DMS53 (cell line): ENCODE measurements at regions not wholly inside any gene's neighbourhood (a gene's known extent, or its start where the extent isn't known, plus 50 kb on each side); places are given as distances from the start of the nearest gene placed in this dataset.
A peak's percentile ranks its signal among the peaks of the same experiment; 100 is the strongest.
"Not testable (repeated sequence)": the region's sequence is repeated elsewhere in the genome, so short reads cannot be mapped to it uniquely, and the experiment has no call there.

Source experiments
- DNase-seq: peaks from one replicate; lab custom pipeline; 2025; lab: John Stamatoyannopoulos, UW

DNA sequence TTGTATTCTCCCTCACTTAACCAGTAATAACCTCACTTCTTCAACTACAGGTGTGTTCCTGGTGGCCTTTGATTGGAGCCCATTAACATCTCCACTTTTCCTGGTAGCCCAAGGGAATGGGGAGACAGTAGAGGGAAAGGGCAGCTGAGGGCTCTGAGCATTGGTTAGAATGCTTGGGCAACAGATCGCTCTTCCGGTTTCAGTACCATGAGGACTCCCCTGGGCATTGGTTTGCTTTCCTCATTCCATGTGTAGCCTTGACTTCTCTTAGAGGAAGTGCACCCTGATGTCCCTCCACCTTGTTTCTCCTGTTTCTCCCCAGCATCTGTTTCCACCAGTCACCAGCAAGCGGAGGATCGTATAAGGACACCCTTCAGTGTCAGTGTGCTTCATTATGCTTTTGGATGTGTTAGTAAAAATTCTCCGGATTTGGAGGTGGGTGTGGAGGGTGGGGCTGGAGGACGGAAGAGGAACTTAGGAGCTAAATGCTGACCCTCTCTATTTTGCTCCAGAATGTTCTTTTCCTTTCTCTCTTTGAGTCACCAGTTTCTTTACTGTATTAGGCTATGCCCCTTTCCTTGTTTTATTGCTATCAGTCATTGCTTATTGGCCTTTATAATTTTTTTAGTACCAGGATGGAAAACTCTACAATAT is 50.6 kb upstream of the ZNG1B start:
- DNase-seq = not testable (repeated sequence)

DNA sequence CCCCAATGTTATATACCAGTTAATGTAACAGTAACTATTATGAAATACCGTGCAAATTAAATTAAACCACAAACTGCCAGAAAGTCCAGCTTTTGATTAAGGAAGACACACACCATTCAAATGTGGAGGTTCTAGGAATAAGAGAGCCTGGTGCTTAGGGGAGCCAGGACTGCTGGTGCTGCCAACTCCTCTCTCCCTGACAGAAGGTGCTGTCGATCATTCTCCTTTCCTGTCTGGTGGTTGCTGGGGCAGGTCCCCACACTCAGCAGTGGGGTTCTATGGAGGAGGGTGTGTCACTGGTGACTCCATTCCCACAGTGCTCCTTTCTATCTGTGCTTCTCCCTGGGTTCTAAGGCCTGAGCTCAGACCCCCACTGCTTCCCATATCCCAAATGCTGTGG is 57.9 kb upstream of the ZNG1B start:
- not testable (repeated sequence) for DNase-seq

DNA sequence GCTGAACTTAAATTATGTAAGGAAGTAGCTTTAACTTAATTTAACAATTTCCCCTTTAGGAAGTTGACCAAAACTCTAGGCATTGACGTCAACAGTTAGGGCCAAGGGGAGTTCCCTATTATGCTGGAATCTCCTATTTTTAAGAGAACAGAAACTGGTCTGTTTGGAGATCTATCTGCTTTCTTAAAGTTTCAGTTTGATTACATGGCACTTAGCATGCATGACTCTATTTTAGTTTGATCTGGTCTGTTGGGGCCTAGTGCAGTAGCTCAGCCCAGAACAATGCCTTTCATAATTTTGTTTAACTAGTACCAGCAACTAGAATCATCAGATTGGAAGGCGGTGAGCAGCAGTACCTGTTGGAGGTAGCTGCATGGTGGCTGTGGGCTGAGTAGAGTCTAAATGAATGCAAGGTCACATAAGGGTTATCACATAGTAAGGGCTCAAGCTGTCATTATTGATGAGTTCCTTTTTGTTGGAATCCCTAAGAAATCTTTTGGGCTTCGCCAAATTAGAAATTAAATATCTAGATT is 60.5 kb upstream of the ZNG1B start:
- no peak for DNase-seq

DNA sequence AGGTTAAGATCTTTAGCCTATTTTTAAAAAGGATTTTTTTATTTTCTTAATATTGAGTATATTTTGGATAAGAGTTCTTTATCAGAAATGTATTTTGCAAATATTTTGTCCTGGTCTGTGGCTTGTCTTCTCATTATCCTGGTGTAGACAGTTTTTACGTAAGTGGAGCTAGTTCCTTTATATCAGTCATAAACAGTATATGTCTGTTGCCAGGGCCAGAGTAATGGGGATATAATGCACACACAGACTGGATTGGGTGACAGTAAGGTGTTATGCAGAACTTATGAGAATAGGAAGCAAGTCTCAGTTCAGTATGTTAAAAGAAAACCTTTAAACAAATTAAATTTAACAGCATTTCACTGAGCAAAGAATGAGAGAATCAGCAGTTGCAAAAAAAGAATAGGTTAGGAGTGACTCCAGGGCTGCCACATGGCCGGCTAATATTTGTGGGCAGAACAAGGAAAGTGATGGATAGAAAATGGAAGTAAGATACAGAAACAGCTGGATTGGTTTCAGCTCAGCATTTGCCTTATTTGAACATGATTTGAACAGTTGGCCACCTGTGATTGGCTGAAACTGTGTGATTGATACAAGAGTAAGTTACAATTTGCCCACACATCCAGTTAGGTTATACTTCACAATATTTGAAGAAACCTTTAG is 61.1 kb upstream of the ZNG1B start:
- DNase-seq = no peak

DNA sequence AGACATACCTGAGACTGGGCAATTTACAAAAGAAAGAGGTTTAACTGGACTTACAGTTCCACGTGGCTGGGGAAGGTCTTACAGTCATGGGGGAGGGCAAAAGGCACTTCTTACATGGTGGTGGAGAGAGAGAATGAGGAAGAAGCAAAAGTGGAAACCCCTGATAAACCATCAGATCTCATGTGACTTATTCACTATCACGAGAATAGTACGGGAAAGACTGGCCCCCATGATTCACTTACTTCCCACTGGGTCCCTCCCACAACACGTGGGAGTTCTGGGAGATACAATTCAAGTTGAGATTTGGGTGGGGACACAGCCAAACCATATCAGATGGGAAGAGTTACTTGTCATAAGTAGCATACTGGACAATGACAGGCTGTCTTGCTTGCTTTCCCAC is 62.6 kb upstream of the ZNG1B start:
- DNase-seq = not testable (repeated sequence)

DNA sequence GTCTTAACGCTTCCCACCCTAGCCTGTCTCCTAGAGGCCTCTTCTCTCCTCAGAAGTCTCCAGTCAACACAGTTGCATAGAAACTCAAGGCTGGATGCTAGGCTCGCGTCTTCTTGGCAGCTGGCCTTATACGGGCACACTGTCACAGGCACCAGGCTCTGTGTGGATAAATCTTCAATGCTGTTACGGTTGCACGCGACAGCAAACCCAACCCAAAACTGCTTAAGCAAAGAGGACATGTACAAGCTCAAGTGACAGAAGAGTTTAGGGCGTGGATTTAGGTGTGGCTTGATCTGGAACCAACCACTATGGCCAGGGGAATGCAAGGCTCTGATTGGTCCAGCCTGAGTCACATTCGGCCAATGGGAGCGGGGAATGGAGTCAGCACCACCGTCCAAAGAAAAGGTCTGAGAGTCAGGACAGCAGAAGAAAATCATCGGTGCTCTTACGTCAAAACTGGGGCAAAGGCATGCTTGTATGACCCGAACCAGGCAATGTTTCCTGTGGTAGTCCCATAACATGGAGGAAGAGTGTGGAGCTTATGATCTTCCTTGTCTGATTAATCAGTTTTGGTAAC is 65.1 kb upstream of the ZNG1B start:
- DNase-seq = not testable (repeated sequence)

DNA sequence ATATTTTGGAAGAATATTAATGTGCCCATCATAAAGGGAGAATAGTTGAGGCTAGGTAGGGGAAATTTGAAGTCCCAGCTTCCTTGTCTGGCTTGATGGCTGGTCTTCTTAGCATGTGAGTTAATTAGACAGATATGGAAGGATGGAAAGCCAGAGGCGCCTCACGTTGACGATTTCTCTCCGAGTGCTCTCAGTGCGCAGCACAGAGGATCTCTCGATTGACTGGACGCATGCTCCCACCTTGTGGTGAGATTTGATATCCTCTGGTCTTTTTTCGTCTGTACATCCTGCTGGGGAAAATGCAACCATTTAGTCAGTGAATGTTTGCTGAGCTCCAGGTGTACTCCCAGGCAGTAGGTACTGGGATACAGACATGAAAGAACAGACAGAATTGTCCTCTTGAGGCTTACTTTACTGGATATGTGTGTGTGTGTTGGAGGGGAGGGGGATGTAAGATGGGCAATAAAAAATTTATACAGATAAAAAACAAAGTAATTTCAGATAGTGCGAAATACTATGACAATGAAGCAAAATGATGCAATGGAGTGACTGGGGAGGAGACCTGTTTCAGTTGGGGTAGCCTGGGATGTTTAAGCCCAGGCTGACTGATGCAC is 66.9 kb upstream of the ZNG1B start:
- DNase-seq = no peak

DNA sequence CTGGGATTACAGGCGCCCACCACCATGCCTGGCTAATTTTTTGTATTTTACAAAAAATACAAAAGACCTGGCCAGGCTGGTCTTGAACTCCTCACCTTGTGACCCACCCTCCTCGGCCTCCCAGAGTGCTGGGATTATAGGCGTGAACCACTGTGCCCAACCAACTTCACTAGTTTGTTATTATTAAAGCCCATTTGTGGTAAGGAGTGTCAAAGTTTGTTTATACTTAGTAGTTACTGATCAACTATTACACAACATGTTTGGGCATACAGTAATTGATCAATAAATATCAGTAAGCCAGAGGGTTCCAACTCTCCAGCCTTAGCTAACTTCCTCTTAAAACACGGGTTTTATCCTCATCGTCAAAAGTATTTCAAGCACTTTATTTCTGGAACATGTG is 67.5 kb upstream of the ZNG1B start:
- no peak for DNase-seq

DNA sequence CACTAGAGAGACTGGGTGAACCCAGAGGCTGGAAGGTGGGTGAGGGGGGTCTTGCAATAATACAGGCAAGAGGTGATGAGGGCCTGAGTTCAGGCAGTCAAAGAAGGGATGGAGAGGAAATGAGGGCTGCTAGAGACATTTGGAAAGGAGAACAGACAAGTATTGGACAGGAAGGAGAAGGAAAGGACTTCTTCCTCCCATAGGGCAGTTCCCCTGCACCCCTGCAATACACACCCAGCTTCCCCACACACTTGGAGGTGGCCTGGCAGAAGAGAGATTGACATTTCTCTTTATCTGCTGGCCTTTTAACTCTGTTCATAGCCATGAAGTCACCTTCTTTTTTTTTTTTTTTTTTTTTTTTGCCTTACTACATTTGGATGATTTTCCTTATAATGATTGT is 68.9 kb upstream of the ZNG1B start:
- not testable (repeated sequence) for DNase-seq

DNA sequence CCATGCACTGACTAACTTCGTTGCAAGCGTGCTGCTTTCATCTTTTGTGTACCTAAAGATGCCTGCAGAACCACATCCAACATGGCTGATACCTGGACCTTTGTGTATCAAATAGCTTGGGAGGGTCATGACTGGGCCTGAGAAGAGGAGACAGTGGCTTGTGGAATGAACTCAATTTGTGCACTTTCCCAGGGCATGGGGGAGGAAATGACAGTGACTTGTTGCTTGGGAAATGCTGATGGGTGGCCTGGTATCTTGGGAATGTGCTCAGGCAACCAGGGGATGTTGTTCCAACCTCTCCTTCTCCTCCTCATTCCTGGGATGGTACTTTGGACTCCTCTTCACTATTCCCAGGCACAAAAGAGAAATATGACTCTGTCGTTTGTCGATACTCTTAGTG is 70.7 kb upstream of the ZNG1B start:
- DNase-seq = not testable (repeated sequence)

DNA sequence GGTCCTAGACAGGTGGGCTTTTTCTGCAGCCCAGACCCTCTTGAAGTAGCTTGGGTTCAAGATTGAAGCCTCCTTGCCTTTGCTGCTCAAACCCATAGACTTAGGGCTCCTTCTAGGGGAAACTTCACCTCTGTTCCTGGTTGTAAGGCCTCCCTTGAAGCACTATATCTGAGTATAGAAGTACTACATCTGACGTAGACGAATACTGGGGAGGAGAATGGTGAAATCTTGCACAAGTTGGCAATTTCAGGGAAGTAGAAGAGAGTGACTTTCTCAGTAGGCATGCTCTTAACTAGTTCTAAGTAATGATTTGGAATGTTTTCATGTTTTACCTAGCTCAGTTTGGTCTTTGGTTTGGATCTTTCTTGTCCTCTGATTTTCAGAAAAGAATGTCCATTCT is 71.7 kb upstream of the ZNG1B start:
- DNase-seq = not testable (repeated sequence)

DNA sequence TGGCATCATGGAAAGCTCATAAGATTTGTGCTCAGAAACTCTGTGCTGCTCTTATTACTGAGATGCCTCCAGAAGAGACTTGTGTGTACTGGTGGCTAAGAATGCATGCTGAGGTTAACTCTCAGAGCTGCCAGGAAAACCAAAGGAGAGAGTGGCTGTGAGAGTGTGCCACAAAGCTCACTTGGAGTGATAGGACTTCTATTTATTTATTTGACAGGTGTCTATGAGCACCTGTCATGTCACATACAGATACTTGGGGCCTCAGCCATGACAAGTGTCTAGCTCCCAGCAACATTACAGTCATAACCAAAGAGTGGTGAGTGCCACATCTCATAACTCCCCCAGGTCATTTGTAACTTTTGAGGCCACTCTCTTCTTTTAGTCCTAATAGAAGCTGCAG is 72.2 kb upstream of the ZNG1B start:
- DNase-seq = peak; percentile 76

DNA sequence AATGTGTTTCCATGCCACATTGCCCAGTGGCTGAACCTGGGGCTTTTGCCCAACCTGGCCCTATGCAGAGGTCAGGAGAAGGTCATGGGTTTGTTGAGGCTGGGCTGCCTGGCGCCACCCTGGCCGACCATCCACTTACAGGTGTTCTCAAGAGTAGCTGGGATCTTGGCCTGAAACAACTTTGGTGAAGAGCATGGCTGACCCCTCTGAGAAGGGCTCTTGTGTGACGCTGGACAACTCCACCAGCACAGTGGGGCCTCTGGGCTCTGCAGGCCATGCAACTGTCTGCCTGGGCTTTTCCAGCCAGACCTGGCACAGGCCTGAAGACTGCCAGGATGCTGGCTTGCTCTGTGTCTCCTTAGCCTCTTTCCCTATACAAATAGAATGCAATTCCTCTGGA is 76.4 kb upstream of the ZNG1B start:
- no peak for DNase-seq

DNA sequence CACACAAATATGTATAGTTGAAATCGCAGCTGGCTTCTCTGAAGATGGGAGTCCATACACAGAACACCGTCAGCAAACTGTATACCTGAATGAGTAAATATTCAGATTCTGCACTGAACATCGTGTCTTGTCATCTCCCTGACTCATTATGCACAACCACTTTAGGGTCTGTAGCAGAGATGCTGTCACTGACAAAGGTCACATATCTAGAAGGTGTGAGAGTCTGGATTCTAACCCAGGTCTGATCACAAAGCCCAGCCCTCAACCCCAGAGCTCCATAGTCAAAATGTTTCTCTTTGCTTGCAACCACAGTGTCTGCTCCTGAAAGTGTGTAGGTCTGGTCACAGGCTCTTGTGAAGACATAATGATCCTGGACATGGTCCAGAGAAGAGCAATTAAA is 78.3 kb upstream of the PAX8 start:
- DNase-seq = no peak

DNA sequence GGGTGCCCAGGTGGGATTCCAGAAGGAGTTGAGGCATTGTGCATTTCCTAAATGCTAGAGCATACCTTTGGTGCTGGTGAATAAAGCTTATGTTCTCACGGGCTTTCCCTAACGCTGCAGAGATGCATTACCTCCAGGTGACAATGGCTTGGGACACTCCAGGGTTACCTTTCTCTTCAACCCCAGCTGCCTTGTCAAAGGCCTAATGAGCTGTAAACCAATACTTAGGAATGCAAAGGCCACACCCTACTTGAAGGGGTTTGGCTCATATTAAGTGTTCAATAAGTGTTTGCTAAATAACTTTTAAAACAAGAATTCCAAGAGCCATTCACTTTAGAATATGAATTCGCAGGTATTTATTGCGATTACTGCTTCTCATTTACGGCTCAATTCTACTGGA is 77.6 kb upstream of the PAX8 start:
- DNase-seq = not testable (repeated sequence)

DNA sequence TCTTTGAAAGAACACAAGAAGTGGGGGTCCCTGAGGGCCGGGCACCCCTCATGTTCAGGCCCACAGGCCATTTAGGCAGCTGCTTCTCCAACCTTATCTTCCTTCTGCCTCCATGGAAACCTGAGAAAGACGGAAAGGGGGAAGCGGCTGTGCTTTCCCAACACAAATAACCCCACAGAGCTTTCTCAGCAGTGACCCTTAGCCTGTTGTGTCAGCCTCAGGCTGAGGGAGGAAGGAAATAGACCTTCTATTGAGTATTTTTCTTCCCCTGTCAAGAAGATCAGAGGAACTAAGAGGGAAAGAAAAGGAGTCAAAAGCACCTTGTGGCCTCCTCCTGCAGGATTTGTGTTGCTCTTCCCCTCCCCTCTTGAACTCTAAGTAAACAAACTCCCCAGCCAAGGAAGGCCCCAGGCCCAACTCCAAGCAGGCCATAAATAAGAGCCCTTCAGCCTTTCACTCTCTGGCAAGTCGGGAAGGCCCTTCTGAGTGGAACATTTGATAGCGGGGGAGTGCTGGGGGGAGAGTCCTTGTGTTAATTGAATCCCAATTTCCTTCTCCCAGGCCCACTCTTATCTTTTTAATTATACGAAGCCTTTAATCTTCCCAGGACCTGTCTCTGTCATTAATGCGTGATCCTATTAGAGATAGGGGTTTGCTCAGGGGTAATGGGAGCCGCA is 76.8 kb upstream of the PAX8 start:
- DNase-seq = not testable (repeated sequence)

DNA sequence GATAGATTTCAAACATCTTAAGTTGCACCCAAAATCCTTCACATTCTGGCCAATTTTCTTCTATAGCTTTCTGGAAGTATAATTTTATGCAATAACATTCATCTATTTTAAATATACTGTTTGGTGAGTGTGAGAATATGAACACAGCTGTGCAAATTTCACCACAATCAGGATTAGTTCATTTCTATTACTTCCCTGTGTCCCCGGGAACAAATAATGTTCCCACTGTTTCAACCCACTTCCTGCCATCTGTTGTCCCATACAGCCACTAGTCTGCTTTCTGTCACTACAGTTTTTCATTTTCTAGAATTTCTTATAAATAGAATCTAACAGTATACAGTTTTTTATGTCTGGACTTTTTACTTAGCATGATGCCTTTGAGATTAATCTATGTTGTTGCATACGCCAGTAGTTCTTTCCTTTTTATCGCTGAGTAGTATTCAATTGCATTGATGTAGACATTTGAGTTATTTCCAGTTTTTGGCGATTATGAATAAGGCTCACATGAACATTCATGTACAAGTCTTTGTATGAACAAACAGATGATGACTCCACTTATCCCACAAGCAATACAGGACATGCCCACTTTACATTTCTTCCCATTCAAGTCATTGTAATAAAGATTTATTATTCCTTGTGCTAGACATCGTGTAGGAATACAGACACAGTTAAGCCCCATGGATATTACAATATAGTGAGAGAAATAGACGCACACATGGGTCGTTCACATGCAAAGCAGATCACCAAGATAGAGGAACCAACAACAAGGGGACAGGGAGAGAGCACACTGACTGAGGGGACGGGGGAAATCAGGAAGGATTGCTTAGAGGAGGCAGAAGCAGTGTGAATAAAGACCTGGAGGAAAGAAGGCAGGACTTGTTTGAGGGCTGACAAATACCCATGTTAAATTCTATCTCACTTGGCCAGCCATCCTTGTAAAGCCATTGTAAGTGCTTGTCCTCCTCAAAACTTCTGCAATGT is 72.9 kb upstream of the PAX8 start:
- no peak for DNase-seq

DNA sequence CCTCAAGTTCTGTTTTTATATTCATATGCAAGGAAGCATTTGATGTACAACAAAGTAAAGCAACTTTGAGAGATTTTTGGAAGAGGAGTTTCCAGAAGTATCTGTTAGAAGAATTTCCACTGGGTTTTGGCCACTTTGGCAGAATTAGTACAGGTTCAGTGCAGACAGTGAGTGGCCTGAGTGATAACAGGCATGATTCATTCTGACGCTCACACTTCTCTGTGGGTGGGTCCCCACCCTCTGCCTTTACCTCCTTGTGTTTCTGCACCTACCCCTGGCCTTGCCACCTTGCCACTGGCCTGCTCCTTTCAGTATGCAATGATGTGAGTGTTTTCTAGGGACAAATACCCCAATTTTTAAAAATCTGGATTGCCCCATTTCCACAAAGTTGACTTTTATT is 65.1 kb upstream of the PAX8 start:
- DNase-seq = not testable (repeated sequence)

DNA sequence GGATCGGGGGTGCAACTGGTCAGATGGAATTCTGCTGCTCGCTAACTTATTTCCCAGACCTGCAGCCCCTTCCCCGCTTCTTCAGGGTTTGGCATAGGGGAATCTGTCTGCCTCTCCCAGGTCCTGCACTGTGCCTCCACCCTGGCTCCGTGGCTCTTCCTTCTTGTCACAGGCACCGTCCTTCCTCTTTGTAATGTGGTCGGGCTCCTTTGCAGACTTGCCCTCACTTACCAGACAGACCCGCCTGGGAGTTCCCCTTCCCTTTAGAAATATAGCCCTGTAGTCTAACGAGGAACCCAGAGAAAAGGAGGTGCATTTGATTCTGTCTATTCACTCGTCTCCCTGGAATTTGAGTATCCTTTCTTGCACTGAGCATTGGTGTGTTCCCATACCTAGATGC is 63.9 kb upstream of the PAX8 start:
- DNase-seq = no peak

DNA sequence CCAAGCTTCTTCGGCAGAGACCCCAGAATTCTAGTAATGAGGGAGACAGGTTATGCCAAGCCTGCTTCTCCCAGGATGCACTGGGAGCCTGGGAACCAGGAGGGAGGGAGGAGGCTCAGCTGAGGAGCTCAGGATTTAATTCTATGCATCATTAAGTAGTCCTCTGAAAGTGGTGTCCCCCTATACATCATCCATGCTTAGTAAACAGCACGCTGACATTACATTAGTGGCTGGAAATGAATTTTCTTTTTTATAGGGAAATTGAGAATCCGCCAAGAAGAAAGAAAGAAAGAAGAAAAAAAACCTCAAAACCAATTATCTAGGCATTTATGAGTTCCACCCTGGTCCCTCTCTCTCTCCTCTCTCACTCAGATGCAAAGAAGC is 63.1 kb upstream of the PAX8 start:
- not testable (repeated sequence) for DNase-seq

DNA sequence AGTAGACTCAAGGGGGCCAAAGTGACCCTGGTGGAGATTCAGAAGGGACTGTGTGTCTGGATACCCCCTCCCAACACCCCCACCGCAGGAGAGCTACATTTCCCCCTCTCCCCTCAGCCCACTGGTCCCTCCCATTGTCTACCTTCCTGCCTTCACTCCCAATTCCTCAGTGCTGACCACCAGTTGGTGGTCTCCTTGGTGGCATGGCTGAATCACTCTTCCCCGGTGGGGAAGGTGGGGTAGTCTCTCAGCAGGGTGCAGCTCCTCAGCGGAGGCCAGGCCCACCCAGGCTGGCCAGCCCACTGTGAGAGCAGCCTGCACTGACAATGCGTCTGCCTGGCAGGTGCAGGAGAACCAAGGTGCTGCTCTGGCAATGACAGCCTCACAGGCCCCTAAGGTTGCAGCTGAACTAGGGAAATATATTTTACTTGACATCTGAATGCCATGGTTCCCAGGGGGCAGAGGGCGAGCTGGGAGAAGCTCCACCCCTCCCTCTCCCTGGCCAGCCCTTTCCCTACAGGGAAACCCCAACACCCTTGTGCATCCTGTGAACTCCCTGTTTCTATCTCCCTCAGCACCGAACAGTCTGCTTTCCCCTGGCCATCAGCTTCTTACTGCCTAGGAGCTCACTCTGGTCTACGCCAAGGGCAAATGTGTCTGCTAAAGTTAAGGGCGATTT is 62.6 kb upstream of the PAX8 start:
- no peak for DNase-seq
